PC-3 (cell line): ENCODE measurements at regions not wholly inside any gene's neighbourhood (a gene's known extent, or its start where the extent isn't known, plus 50 kb on each side); places are given as distances from the start of the nearest gene placed in this dataset.

Experiments used
- EZH2 ChIP-seq: fragments of 300-600 bp; sonication (generic); IDR thresholded peaks from one replicate; pipeline ENCODE4 v1.6.1; 2017; ENCODE audit warnings: antibody characterized with exemption, mild to moderate bottlenecking, low read length; ENCODE audit not compliant: unreplicated experiment
- EZH2phosphoT487 ChIP-seq: fragments of 300-600 bp; sonication (generic); IDR thresholded peaks from 2 replicates; pipeline ENCODE4 v1.6.1; 2018; ENCODE audit warnings: mild to moderate bottlenecking, antibody characterized with exemption, low read length, borderline replicate concordance
- TF ChIP-seq, protein P1 (sequence below): fragments of 300-600 bp; sonication (generic); conservative IDR thresholded peaks from 2 replicates; pipeline ENCODE4 v1.5.1; 2017; ENCODE audit warnings: antibody characterized with exemption, low read depth, mild to moderate bottlenecking, low read length

DNA sequence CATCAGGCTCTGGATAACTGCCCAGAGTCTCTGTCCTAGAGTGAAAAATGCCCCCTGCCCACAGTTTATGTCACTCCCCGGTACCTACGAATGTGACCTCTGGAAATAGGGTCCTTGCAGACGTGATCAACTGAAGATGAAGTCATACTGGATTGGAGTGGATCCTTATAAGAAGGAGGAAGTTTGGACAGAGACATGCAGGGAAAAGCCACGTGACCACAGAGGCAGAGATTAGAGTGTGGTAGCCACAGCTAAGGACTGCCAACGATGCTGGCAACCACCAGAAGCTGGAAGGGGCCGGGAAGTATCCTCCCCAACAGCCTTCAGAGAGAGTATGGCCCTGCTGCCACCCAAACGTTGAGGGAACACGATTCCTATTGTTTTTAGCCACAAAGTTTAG, 101.2 kb upstream of the NCOR2 start:
- TF ChIP-seq, protein P1, sequence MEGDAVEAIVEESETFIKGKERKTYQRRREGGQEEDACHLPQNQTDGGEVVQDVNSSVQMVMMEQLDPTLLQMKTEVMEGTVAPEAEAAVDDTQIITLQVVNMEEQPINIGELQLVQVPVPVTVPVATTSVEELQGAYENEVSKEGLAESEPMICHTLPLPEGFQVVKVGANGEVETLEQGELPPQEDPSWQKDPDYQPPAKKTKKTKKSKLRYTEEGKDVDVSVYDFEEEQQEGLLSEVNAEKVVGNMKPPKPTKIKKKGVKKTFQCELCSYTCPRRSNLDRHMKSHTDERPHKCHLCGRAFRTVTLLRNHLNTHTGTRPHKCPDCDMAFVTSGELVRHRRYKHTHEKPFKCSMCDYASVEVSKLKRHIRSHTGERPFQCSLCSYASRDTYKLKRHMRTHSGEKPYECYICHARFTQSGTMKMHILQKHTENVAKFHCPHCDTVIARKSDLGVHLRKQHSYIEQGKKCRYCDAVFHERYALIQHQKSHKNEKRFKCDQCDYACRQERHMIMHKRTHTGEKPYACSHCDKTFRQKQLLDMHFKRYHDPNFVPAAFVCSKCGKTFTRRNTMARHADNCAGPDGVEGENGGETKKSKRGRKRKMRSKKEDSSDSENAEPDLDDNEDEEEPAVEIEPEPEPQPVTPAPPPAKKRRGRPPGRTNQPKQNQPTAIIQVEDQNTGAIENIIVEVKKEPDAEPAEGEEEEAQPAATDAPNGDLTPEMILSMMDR = no peak
- no peak for TF ChIP-seq EZH2
- TF ChIP-seq EZH2phosphoT487 = no peak
